ENCODE measurements at regions not wholly inside any gene's neighbourhood (a gene's known extent, or its start where the extent isn't known, plus 50 kb on each side); places are given as distances from the start of the nearest gene placed in this dataset.

DNA sequence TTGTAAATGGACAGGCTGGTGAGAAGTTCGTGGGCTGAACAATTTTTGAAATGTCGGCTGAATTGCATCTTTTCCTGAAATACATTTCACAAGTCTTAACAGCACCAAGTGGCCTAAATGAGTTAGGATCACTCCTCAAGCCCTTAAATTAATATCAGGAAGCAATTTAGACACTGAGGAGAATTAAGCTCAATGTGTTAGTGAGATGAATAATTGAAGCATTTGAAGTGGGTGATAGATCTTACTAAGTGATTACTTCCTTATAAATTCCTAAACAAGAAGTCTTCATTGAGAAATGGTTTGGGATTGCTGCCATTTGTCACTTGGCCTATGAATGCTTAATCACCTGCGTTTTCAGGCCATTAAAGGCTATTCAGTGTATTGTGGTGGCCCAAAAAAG lies 116.8 kb downstream of the NAA11 start:
- Mint-ChIP-seq H3K4me3 (no peak overlapping the region), H3K27ac (no peak overlapping the region), H3K9me3 (peaks cover 15 to 19% of the 10 kb centered on the region in 2 experiments; a peak in 4 of 5 replicates), H3K36me3 (ENCODE audit: insufficient read depth in 1 of 3, low read depth in 3 of 3) (peaks cover 4 to 19% (median 4%) of the 10 kb centered on the region in 3 experiments; a peak in 6 of 7 replicates), H3K4me1 (peaks cover 13 to 18% of the 10 kb centered on the region in 2 experiments), H3K27me3 (ENCODE audit: low read depth) (peaks cover 2% of the 10 kb centered on the region; the same call in 1 of the 2 replicates)
- Histone ChIP-seq H2AFZ (ENCODE audit: low read length) (no peak overlapping the region), H4K5ac (ENCODE audit: insufficient read length, low read depth, low read length) (no peak overlapping the region), H3K9me3 (ENCODE audit: control insufficient read depth, low read depth, low read length) (no peaks in the 10 kb centered on the region), H2BK20ac (ENCODE audit: low read depth, low read length, poor library complexity, severe bottlenecking) (no peak overlapping the region), H3K4me2 (ENCODE audit: insufficient read depth, insufficient read length, low read length) (no peak overlapping the region), H4K20me1 (ENCODE audit: control insufficient read depth, insufficient read depth, insufficient read length) (no peaks in the 10 kb centered on the region), H2BK5ac (ENCODE audit: insufficient read length, low read length) (no peak overlapping the region), H2BK120ac (ENCODE audit: low read depth, low read length, poor library complexity, severe bottlenecking) (no peak overlapping the region), H3K56ac (ENCODE audit: insufficient read length, low read depth, low read length) (no peak overlapping the region), H4K8ac (replicated peaks; ENCODE audit: insufficient read length, low read depth, low read length) (no peak overlapping the region), H3K23ac (ENCODE audit: insufficient read length, low read depth, low read length) (no peak overlapping the region), H2AK5ac (ENCODE audit: insufficient read length, low read length) (no peak overlapping the region), H3K18ac (ENCODE audit: insufficient read length, low read depth, low read length) (no peak overlapping the region), H3K27me3 (ENCODE audit: insufficient read depth, low read length) (no peaks in the 10 kb centered on the region), H2BK15ac (ENCODE audit: low read depth, low read length) (no peak overlapping the region), H3K79me2 (ENCODE audit: insufficient read depth, low read length) (no peaks in the 10 kb centered on the region), H3K14ac (ENCODE audit: insufficient read depth, low read length) (no peak overlapping the region), H4K91ac (ENCODE audit: insufficient read length, low read depth, low read length) (no peak overlapping the region), H3K4me1 (ENCODE audit: insufficient read depth, low read length) (no peaks in the 10 kb centered on the region), H2BK12ac (ENCODE audit: insufficient read length, low read depth, low read length) (no peak overlapping the region), H3K9ac (ENCODE audit: extremely low read depth, insufficient read length, low read length) (no peak overlapping the region), H3K79me1 (ENCODE audit: insufficient read depth, low read depth, low read length, poor library complexity, severe bottlenecking) (no peaks in the 10 kb centered on the region), H3K4ac (ENCODE audit: low read depth, low read length) (no peak overlapping the region), H3K27ac (ENCODE audit: insufficient read length, low read depth, low read length) (no peak overlapping the region), H3T11ph (ENCODE audit: low read length) (no peak overlapping the region), H3K23me2 (ENCODE audit: insufficient read length, low read depth, low read length, poor library complexity, severe bottlenecking) (no peaks in the 10 kb centered on the region)
- TF ChIP-seq, protein P1, sequence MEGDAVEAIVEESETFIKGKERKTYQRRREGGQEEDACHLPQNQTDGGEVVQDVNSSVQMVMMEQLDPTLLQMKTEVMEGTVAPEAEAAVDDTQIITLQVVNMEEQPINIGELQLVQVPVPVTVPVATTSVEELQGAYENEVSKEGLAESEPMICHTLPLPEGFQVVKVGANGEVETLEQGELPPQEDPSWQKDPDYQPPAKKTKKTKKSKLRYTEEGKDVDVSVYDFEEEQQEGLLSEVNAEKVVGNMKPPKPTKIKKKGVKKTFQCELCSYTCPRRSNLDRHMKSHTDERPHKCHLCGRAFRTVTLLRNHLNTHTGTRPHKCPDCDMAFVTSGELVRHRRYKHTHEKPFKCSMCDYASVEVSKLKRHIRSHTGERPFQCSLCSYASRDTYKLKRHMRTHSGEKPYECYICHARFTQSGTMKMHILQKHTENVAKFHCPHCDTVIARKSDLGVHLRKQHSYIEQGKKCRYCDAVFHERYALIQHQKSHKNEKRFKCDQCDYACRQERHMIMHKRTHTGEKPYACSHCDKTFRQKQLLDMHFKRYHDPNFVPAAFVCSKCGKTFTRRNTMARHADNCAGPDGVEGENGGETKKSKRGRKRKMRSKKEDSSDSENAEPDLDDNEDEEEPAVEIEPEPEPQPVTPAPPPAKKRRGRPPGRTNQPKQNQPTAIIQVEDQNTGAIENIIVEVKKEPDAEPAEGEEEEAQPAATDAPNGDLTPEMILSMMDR (conservative IDR thresholded peaks at IDR 0.05): no peak
- no CpG with 5 or more reads among the region's 3 CpGs for WGBS (ENCODE audit: extremely low coverage, insufficient read length, low lambda C conversion rate)
- DNase-seq: no peak

Data from H9 (cell line).